Pancreas (tissue), 10 donors: ENCODE measurements at regions not wholly inside any gene's neighbourhood (a gene's known extent, or its start where the extent isn't known, plus 50 kb on each side); places are given as distances from the start of the nearest gene placed in this dataset.
"Not testable (repeated sequence)": the region's sequence is repeated elsewhere in the genome, so short reads cannot be mapped to it uniquely, and the experiment has no call there.

Experiments
- ATAC-seq, 4 donors: fragments of 200-7000 bp; cut with Tn5 transposase; one replicate each; pipeline versions ENCODE4 v1.8.0 to v1.9.1; 2020; ENCODE audit warnings: mild to moderate bottlenecking in 4 of 4, moderate library complexity in 4 of 4
- DNase-seq, 6 donors: peaks; one replicate each; pipeline ENCODE4 v3.0.0-alpha.2; 2020
- FAIRE-seq: peaks from 2 replicates; lab custom pipeline; 2012; peaks lifted over from hg19 to GRCh38; lab: Jason Lieb, UNC
- H3K27ac ChIP-seq, 4 donors: fragments of 200-600 bp; sonication (generic); 1 replicate in 3 of 4; 2 replicates in 1 of 4; pipeline versions ENCODE4 v1.5.0 to v1.8.0; 2020
- H3K27me3 ChIP-seq, 4 donors: fragments of 200-600 bp; one replicate each; pipeline ENCODE4 v1.8.0; 2021
- H3K36me3 ChIP-seq, 3 donors: fragments of 200-600 bp; sonication (generic) in 1 of 3; one replicate each; pipeline versions ENCODE4 v1.5.0 to v1.8.0; 2020 to 2021
- H3K4me1 ChIP-seq, 3 donors: fragments of 200-600 bp; one replicate each; pipeline ENCODE4 v1.8.0; 2021
- H3K4me3 ChIP-seq, 4 donors: fragments of 200-600 bp; sonication (generic) in 2 of 4; one replicate each; pipeline versions ENCODE4 v1.5.0 to v1.8.0; 2020 to 2021
- H3K9me3 ChIP-seq, 4 donors: fragments of 200-600 bp; one replicate each; pipeline ENCODE4 v1.8.0; 2021
- WGBS, 2 donors: extraction: QIAGEN DNeasy Blood & Tissue Kit; methylation state at CpG; one replicate each; pipeline ENCODE4 v1.1.7; 2013; 5-methylcytosine and 5-hydroxymethylcytosine counted together
- intact Hi-C, 3 donors: fragments of 100-400 bp; cut with DNase I; formaldehyde crosslinking; loops; one replicate each; pipeline versions ENCODE4 v1.11.1 to v1.14.2; 2022
- TF ChIP-seq, protein P1 (sequence below), 4 donors: fragments of 200-600 bp; sonication (generic) in 3 of 4; IDR thresholded peaks; one replicate each; pipeline versions ENCODE4 v1.5.0 to v1.8.0; 2021; ENCODE audit warnings: antibody characterized with exemption in 4 of 4
- donor health status: healthy with polysubstance abuse.
- donor health status: DM: no; HTN: no; CAD: no; lungs with moderate emphysema.
- donor health status: DM: no; HTN: no; CAD: no.
- donor health status: control.
- donor health status: control.
- donor health status: Bipolar disorder and iron deficiency.
- donor health status: DM: yes; HTN: yes; CAD: no.
- donor health status: DM: no; HTN: no; CAD: no.
- donor health status: DM: no; HTN: no; CAD: no.
- donor health status: DM: yes; HTN: yes; CAD: no.

DNA sequence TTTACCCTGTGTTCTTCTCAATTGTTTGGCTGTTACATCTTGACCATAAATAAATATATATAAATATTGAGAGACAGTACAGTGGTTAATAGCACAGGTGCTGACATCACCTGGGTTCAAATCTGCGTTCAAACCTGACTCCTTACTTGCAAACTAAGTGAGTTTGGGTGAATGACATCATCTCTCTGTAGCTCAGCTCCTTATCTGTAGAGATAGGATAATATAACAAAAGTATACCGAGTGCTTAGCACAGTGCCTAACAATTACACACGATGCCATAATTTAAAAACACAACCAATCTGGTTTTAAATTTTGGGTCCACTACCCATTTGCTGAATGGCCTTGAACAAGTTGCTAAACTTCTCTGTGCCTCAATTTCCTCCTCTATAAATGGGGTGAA, 86.6 kb downstream of the RRAGC start:
- TF ChIP-seq, protein P1, sequence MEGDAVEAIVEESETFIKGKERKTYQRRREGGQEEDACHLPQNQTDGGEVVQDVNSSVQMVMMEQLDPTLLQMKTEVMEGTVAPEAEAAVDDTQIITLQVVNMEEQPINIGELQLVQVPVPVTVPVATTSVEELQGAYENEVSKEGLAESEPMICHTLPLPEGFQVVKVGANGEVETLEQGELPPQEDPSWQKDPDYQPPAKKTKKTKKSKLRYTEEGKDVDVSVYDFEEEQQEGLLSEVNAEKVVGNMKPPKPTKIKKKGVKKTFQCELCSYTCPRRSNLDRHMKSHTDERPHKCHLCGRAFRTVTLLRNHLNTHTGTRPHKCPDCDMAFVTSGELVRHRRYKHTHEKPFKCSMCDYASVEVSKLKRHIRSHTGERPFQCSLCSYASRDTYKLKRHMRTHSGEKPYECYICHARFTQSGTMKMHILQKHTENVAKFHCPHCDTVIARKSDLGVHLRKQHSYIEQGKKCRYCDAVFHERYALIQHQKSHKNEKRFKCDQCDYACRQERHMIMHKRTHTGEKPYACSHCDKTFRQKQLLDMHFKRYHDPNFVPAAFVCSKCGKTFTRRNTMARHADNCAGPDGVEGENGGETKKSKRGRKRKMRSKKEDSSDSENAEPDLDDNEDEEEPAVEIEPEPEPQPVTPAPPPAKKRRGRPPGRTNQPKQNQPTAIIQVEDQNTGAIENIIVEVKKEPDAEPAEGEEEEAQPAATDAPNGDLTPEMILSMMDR (IDR thresholded peaks at IDR 0.05), result no peak
- no peaks in the 10 kb centered on the region for H3K9me3 ChIP-seq
- peaks cover 0 to 3% (median 0%) of the 10 kb centered on the region in 4 donors for H3K27me3 ChIP-seq
- no peak for ATAC-seq
- H3K36me3 ChIP-seq, result no peaks in the 10 kb centered on the region
- DNase-seq, result no peak
- no peak for FAIRE-seq
- WGBS, 2 donors, result 39 to 43% methylated on average over 3 of the region's 3 CpGs
- no peak overlapping the region for H3K4me3 ChIP-seq
- intact Hi-C loops, result no loop called here
- no peak overlapping the region for H3K27ac ChIP-seq
- no peaks in the 10 kb centered on the region for H3K4me1 ChIP-seq

- ATAC-seq, result no peak
- DNase-seq, result no peak
- Histone ChIP-seq H3K4me3 (no peak overlapping the region), H3K4me1 (no peaks in the 10 kb centered on the region), H3K27me3 (peaks cover 0 to 6% (median 0%) of the 10 kb centered on the region in 4 donors), H3K27ac (no peak overlapping the region), H3K9me3 (no peaks in the 10 kb centered on the region), H3K36me3 (no peaks in the 10 kb centered on the region)
- intact Hi-C loops, result no loop called here
- 55 to 56% methylated on average over 4 of the region's 4 CpGs for WGBS, 2 donors
- TF ChIP-seq, protein P1 (IDR thresholded peaks at IDR 0.05), result no peak
- no peak for FAIRE-seq
Observed at GRCh38 chr1:38772026-38772425, 87.5 kb downstream of the RRAGC start.

DNA sequence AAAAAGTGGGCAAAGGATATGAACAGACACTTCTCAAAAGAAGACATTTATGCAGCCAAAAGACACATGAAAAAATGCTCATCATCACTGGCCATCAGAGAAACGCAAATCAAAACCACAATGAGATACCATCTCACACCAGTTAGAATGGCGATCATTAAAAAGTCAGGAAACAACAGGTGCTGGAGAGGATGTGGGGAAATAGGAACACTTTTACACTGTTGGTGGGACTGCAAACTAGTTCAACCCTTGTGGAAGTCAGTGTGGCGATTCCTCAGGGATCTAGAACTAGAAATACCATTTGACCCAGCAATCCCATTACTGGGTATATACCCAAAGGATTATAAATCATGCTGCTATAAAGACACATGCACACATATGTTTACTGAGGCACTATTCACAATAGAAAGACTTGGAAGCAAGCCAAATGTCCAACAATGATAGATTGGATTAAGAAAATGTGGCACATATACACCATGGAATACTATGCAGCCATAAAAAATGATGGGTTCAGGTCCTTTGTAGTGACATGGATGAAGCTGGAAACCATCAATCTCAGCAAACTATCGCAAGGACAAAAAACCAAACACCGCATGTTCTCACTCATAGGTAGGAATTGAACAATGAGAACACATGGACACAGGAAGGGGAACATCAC, 88.9 kb downstream of the RRAGC start:
- FAIRE-seq, H3K4me1 ChIP-seq, H3K36me3 ChIP-seq, DNase-seq, ATAC-seq, H3K4me3 ChIP-seq, H3K27me3 ChIP-seq, H3K9me3 ChIP-seq, H3K27ac ChIP-seq, intact Hi-C loops: not testable (repeated sequence)
- 90 to 100% methylated on average over 2 to 3 of the region's 5 CpGs for WGBS, 2 donors

DNA sequence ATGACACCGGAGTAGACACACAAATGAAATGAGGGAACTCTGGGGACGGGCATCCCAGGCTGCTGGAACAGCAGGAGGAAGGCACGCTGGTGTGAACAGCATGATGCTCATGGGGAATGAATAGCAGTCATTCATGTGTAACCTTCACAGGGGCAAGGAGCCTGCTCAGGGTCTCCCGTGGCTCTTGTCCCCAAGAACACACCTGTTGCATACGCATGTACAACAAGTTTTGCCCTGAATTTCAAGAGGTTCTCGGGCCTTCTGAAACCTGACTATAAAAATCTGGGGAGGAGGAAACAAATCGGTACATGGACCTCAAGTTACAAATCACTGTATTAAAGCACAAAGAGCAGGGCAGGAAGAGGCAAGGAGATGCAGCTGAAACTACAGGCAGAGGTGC, 93.4 kb downstream of the RRAGC start:
- no peaks in the 10 kb centered on the region for H3K4me1 ChIP-seq
- WGBS, 2 donors, result 58 to 77% methylated on average over 7 of the region's 7 CpGs
- no peak for DNase-seq
- H3K36me3 ChIP-seq, result no peaks in the 10 kb centered on the region
- no peak overlapping the region for H3K27ac ChIP-seq
- FAIRE-seq, result no peak
- intact Hi-C loops, result no loop called here
- no peaks in the 10 kb centered on the region for H3K9me3 ChIP-seq
- ATAC-seq, result no peak
- peaks cover 0 to 6% (median 0%) of the 10 kb centered on the region in 4 donors for H3K27me3 ChIP-seq
- TF ChIP-seq, protein P1 (IDR thresholded peaks at IDR 0.05), result no peak
- H3K4me3 ChIP-seq, result no peak overlapping the region

DNA sequence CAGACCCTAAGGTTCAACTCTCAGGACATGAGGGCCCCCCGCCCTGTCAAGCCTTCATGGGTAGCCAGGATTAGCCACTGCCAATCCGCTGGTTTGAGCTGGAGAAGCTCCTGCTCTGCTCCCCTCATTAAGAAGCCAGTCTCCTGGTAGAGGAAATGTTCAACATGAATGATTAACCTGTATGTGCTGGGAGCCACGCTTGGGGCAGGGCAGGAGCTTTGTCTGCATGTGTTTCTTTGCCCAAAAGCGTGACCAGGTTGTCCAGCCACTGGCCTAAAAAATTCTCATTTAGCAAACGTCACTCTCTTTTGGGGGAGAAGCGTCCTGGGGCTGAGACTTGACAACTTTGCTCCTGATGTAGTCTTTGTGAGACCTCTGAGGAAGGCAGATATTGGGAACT, 96.5 kb downstream of the RRAGC start:
- TF ChIP-seq, protein P1 (IDR thresholded peaks at IDR 0.05), result no peak
- ATAC-seq (no peak), DNase-seq (no peak), FAIRE-seq (no peak)
- Histone ChIP-seq H3K27me3 (peaks cover 0 to 5% (median 0%) of the 10 kb centered on the region in 4 donors), H3K4me3 (no peak overlapping the region), H3K36me3 (no peaks in the 10 kb centered on the region), H3K4me1 (no peaks in the 10 kb centered on the region), H3K9me3 (no peaks in the 10 kb centered on the region), H3K27ac (no peak overlapping the region)
- intact Hi-C loops, result no loop called here
- WGBS, 2 donors, result 43 to 47% methylated on average over 6 of the region's 6 CpGs
